ENCODE measurements at regions not wholly inside any gene's neighbourhood (a gene's known extent, or its start where the extent isn't known, plus 50 kb on each side); places are given as distances from the start of the nearest gene placed in this dataset.

GRCh38 chr2:217749008-217749407, 253.8 kb downstream of the TNS1 start:
- peak; percentile 90 for DNase-seq (ENCODE audit: low spot score)

- no peak for DNase-seq (ENCODE audit: low spot score)
Measured at GRCh38 chr2:217746808-217747207, 256.0 kb downstream of the TNS1 start.

- DNase-seq (ENCODE audit: low spot score) = peak; percentile 80
Measured at GRCh38 chr2:217743966-217744761, 258.6 kb downstream of the TNS1 start.

GRCh38 chr2:217743407-217743806, 259.4 kb downstream of the TNS1 start:
- no peak for DNase-seq (ENCODE audit: low spot score)

GRCh38 chr2:217742841-217743240, 260.0 kb downstream of the TNS1 start:
- no peak for DNase-seq (ENCODE audit: low spot score)

GRCh38 chr2:217742276-217742675, 260.5 kb downstream of the TNS1 start:
- peak; percentile 36 for DNase-seq (ENCODE audit: low spot score)

GRCh38 chr2:217741381-217741955, 261.3 kb downstream of the TNS1 start:
- DNase-seq (ENCODE audit: low spot score) = peak; percentile 69

- no peak for DNase-seq (ENCODE audit: low spot score)
Measured at GRCh38 chr2:217740756-217741155, 262.0 kb downstream of the TNS1 start.

GRCh38 chr2:217740178-217740577, 262.6 kb downstream of the TNS1 start:
- DNase-seq (ENCODE audit: low spot score) = no peak

GRCh38 chr2:217739741-217740140, 263.1 kb downstream of the TNS1 start:
- DNase-seq (ENCODE audit: low spot score) = no peak

- no peak for DNase-seq (ENCODE audit: low spot score)
Measured at GRCh38 chr2:217738061-217738460, 264.7 kb downstream of the TNS1 start.

- DNase-seq (ENCODE audit: low spot score) = no peak
Measured at GRCh38 chr2:217736776-217737550, 265.8 kb downstream of the TNS1 start.

GRCh38 chr2:217735899-217736298, 266.9 kb downstream of the TNS1 start:
- DNase-seq (ENCODE audit: low spot score) = no peak

GRCh38 chr2:217735034-217735433, 267.8 kb downstream of the TNS1 start:
- no peak for DNase-seq (ENCODE audit: low spot score)

GRCh38 chr2:217733461-217733860, 269.3 kb downstream of the TNS1 start:
- DNase-seq (ENCODE audit: low spot score) = no peak

- DNase-seq (ENCODE audit: low spot score) = no peak
Measured at GRCh38 chr2:217732992-217733391, 269.8 kb downstream of the TNS1 start.

- no peak for DNase-seq (ENCODE audit: low spot score)
Measured at GRCh38 chr2:217731805-217732204, 271.0 kb downstream of the TNS1 start.

GRCh38 chr2:217729421-217730053, 273.3 kb downstream of the TNS1 start:
- DNase-seq (ENCODE audit: low spot score) = peak; percentile 64

GRCh38 chr2:217727801-217728200, 275.0 kb downstream of the TNS1 start:
- no peak for DNase-seq (ENCODE audit: low spot score)

GRCh38 chr2:217725409-217725808, 277.4 kb downstream of the TNS1 start:
- DNase-seq (ENCODE audit: low spot score) = no peak

GRCh38 chr2:217724471-217724870, 278.3 kb downstream of the TNS1 start:
- no peak for DNase-seq (ENCODE audit: low spot score)

- DNase-seq (ENCODE audit: low spot score) = no peak
Measured at GRCh38 chr2:217723981-217724380, 278.8 kb downstream of the TNS1 start.
